Nucleus accumbens (tissue), 56 donors: ENCODE measurements at regions not wholly inside any gene's neighbourhood (a gene's known extent, or its start where the extent isn't known, plus 50 kb on each side); places are given as distances from the start of the nearest gene placed in this dataset.
"Not testable (repeated sequence)": the region's sequence is repeated elsewhere in the genome, so short reads cannot be mapped to it uniquely, and the experiment has no call there.

Experiments
- DNase-seq, 56 donors: peaks; one replicate each; lab custom pipeline; 2025; lab: John Stamatoyannopoulos, UW

DNA sequence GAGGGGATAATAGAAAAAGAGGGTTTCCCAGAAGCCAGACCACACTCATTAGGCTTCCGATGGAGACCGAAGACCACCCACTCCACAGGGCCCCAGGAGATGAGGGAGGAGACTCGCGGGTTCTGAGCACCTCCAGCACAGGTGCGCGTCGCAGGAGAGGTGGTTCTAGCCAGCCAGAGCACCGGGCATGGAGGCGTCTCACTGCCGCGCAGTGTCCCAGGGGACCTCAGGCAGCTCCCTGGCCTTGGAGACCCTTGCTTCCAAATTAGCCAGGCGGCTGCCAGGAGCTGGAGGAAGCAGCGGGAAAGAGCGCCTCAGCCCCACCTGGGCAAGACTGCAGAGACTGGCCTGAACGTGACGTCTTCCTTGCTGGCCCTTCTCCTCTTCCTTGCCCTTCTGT is 115.4 kb upstream of the FBXL7 start:
- DNase-seq, result no peak

DNA sequence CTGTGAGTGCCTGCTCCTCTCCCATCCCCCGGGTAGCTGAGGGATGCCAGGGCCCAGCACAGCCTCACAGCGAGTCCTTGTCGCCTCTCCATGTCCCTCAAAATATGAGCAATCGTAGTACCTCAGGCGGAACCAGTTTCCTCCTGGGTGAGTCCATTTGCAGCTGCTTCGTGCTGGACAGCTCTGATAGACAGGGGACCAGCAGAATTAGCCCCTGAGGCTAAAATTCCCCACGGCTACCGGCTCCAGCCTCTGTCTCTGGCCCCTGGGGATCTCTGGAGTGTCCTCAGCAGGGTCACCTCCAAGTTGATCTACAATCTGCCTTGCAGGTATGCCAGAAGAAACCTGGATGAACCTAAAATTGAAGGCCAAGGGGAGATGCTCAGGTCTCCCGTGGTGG is 115.8 kb upstream of the FBXL7 start:
- no peak for DNase-seq

DNA sequence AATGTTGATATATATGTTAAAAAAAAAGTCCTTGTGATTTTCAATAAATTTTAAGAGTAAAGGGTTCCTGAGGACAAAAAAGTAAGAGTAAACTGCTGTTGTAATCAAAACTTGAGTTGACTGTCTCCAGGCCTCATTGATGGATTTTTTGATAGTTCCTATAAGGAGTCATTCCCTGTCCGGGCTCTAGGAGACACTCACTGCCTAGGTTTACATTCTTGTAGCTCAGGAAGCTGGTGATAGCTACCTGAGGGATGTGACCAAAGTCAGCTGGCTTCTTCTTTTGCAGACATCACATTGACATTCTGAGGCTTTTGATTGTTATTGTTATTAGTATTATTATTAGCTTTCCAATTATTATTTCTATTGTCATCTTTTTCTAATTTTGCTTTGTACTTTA is 116.5 kb upstream of the FBXL7 start:
- DNase-seq, result peak in 1 of 56 donors; percentile 11

DNA sequence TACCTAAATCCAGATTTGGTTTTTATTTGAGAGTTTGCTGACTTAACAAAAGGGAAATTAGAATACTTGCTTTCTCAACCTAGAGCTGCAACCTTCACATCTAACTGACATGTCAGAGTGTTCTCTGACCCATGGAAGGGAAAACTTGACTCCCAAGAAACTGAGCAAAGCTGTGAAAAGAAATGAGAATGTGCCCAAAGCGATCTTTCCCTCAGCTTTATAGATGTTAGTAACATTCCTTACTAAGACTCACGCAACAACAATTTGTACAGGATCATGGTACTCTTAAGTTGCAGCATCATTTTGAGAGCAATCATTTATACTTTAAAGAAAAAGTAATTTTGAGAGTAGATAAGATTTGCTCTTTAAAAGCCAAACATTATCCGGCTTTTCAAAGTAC is 117.0 kb upstream of the FBXL7 start:
- DNase-seq, result no peak

DNA sequence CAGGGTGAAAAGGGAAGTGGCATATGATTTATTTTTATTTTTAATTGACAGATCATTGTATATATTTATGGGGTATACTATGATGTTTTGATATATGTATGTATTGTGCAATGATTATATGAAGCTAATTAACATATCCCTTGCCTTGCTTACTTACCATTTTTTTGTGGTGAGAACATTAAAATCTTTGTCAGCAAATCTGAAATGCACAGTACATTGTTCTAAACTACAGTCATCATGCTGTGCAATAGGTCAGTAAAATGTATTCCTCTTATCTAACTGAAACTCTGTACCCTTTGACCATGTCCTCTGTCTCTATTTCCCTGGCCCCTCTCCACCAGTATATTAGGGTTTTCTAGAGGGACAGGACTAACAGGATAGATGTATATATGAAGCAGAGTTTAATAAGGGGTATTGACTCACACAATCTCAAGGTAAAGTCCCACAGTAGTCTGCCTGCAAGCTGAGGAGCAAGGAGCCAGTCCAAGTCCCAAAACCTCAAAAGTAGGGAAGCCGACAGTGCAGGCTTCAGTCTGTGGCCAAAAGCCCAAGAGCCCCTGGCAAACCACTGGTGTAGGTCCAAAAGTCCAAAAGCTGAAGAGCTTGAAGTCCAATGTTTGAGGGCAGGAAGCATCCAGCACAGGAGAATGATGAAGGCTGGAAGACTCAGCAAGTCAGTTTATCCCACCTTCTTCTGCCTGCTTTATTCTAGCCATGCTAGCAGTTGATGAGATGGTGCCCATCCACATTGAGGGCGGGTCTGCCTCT is 122.2 kb upstream of the FBXL7 start:
- no peak for DNase-seq

- no peak for DNase-seq
Observed at GRCh38 chr5:15376803-15377202, 123.2 kb upstream of the FBXL7 start.

DNA sequence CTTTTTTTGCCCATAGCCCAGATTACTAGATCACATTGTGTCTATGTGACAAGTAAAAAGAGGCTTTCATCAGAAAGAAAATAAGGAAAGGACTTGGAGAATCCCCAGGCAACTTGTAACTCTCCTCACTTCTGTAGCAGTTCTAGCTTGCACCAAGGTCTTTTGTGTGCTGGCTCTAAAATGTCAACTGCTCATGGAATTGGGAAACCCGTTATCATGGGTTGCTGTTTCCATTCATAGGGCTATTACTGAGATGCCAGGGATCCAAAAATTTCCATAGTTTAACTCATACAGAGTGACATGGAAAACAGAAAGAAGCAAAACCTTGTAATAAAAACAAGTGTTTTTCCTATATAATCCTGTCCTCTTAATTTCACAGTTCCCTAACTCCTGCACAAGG is 123.9 kb upstream of the FBXL7 start:
- DNase-seq, result no peak

- no peak for DNase-seq
Observed at GRCh38 chr5:15375559-15375958, 124.4 kb upstream of the FBXL7 start.

- no peak for DNase-seq
Observed at GRCh38 chr5:15374886-15375285, 125.1 kb upstream of the FBXL7 start.

DNA sequence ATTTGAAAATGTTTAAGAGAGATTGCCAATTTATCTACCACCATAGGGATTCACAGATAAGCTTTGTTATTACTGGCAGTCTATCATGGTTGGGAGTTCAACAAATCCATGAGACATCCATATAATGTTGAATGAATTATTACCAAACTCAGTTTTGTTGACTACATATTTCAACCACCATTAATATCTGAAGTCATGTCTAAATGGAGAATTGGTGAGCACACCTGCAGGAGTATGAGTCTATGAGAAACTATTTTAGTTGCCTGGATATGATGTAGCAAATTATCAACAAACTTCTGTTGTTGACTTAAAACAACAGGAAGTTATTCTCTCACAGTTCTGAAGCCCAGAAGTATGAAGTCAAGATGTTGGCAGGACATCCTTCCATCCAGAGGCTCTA is 126.8 kb upstream of the FBXL7 start:
- no peak for DNase-seq

GRCh38 chr5:15371184-15371583 is 128.8 kb upstream of the FBXL7 start:
- DNase-seq, result no peak

DNA sequence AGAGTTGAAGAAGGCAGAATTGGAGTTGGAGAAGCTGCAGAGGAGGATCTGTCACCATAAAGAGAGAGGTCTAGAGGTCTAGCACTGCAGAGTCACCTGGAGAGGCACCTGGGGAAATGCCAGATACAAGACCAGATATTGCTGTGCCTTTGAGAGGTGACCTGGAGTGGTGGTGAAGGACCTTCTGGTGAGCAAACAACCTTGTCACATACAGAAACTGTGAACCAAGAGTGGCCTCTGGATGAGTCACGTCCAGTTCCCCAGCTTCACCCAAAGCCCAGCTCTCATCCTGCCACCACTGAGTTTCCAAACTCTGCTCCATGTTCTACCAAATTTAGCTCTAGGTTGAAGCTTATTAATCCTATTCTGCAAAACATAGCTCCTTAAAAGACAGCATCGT is 131.1 kb upstream of the FBXL7 start:
- DNase-seq, result no peak

DNA sequence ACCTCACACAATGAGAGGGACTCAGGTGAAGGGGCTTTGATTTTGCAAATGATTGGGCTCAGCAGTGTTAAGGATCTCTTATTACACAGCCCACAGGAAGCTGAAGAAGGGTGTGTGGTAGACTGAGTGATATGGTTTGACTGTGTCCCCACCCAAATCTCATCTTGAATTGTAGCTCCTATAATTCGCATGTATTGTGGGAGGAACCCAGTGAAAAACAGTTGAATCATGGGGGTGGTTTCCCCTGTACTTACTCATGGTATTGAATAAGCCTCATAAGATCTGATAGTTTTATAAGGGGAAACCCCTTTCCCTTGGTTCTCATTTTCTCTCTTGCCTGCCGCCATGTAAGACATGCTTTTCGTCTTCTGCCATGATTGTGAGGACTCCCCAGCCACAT is 132.5 kb upstream of the FBXL7 start:
- no peak for DNase-seq

- no peak for DNase-seq
Observed at GRCh38 chr5:15366676-15367391, 133.1 kb upstream of the FBXL7 start.

DNA sequence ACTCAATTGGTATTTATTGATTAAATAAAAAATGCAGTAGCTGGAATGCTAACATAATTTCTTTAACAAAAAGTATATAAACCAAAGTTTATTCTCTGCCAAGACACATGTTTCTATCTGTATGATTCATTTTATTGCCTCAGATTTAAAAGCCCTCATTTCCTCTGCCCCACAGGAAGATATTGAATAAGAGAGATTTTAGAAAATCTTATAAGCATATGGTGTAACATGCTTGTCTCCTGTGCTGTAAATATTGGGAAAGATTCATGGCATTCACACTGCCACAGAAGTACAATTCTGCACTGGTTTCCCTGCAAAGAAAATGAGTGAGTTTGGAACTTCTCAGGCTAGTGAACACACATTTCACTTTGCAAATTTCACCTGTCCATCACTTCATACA is 134.9 kb upstream of the FBXL7 start:
- DNase-seq, result no peak

DNA sequence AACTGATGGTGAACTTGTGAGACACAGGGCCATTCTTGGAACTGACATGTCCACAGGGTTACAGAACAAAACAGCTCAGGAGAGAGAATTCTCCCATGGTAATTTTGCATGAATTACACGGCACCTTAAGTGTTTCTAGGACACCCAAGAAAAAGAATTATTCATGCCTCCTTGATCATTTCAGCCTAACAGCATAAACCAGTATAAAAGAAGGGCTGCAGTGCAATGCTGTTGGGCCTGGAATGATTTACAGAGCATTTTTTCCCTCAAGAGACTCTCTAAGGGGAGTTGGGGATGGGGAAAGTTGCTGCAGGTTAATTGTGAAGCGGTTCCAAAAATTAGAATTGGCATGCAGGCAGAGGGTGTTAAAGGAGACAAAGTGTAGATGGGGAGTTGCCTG is 136.4 kb upstream of the FBXL7 start:
- DNase-seq, result peak in 2 of 56 donors; percentile 10 to 25

GRCh38 chr5:15357092-15357453 is 142.9 kb upstream of the FBXL7 start:
- DNase-seq, result not testable (repeated sequence)

DNA sequence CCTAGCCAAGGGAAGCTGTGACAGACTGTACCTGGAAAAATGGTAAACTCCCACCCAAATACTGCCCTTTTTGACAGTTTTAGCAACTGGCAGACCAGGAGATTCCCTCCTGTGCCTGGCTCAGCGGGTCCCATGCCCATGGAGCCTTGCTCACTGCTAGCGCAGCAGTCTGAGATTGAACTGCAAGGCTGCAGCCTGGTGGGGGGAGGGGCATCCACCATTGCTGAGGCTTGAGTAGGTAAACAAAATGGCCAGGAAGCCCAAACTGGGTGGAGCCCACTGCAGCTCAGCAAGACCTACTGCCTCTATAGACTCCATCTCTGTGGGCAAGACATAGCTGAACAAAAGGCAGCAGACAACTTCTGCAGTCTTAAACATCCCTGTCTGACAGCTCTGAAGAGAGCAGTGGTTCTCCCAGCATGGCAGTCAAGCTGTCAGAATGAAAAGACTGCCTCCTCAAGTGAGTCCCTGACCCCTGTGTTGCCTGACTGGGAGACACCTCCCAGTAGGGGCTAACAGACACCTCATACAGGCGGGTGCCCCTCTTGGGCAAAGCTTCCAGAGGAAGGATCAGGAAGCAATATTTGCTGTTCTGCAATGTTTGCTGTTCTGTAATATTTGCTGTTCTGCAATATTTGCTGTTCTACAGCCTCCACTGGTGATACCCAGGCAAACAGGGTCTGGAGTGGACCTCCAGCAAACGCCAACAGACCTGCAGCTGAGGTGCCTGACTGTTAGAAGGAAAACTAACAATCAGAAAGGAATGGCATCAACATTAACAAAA is 143.5 kb upstream of the FBXL7 start:
- not testable (repeated sequence) for DNase-seq

- no peak for DNase-seq
Observed at GRCh38 chr5:15354021-15354420, 146.0 kb upstream of the FBXL7 start.

DNA sequence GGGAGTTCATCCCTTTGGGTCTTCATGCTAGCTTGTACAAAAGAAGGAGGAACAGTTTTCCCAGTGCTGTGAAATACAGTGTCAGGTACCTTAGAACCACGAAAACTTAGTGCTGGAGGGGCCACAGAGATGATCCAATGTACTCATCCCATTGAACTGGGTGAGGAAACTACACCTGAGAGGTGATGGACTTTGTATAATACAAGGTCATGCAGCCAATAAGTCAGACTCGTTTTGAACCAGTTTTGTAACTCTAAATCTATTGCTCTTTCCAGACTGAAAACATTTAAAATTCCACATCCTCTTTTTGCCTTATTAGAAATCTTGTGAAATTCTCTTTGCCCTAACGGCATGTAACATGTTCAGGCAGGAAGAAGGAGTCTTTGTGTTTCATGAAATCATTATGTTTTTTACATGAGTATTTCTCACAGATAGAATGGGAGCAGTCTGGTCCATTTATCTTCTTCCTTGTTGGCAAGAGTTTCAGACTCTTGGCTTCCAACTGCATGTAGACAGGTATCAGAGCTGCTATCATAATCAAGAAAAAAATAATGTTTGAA is 146.8 kb upstream of the FBXL7 start:
- DNase-seq, result no peak

- DNase-seq, result no peak
Observed at GRCh38 chr5:15350614-15351013, 149.4 kb upstream of the FBXL7 start.
